Heart left ventricle (tissue), 16 donors: ENCODE measurements at regions not wholly inside any gene's neighbourhood (a gene's known extent, or its start where the extent isn't known, plus 50 kb on each side); places are given as distances from the start of the nearest gene placed in this dataset.
"Not testable (repeated sequence)": the region's sequence is repeated elsewhere in the genome, so short reads cannot be mapped to it uniquely, and the experiment has no call there.

Experiments
- ATAC-seq, 4 donors: fragments of 200-7000 bp; cut with Tn5 transposase; one replicate each; pipeline ENCODE4 v1.9.1; 2020 to 2022; ENCODE audit warnings: moderate library complexity in 4 of 4, mild to moderate bottlenecking in 3 of 4, moderate number of reproducible peaks in 1 of 4
- DNase-seq, 5 donors: peaks; one replicate each; pipeline ENCODE4 v3.0.0-alpha.2; 2020
- H3K27ac ChIP-seq, 12 donors: fragments of 200-600 bp; sonication (generic) in 4 of 12; one replicate each; pipeline versions ENCODE4 v1.5.0 to v1.8.0; 2016 to 2022; ENCODE audit warnings: mild to moderate bottlenecking in 2 of 12
- H3K27me3 ChIP-seq, 9 donors: fragments of 200-600 bp; sonication (generic) in 2 of 9; one replicate each; pipeline versions ENCODE4 v1.5.1 to v1.8.0; 2016 to 2022; ENCODE audit warnings: mild to moderate bottlenecking in 3 of 9
- H3K36me3 ChIP-seq, 9 donors: fragments of 200-600 bp; sonication (generic) in 2 of 9; one replicate each; pipeline versions ENCODE4 v1.5.0 to v1.8.0; 2018 to 2022; ENCODE audit warnings: mild to moderate bottlenecking in 2 of 9
- H3K4me1 ChIP-seq, 12 donors: fragments of 200-600 bp; sonication (generic) in 4 of 12; one replicate each; pipeline versions ENCODE4 v1.5.0 to v1.8.0; 2016 to 2022; ENCODE audit warnings: mild to moderate bottlenecking in 3 of 12
- H3K4me3 ChIP-seq, 12 donors: fragments of 200-600 bp; sonication (generic) in 4 of 12; one replicate each; pipeline versions ENCODE4 v1.5.0 to v1.8.0; 2017 to 2022; ENCODE audit warnings: mild to moderate bottlenecking in 9 of 12, moderate library complexity in 4 of 12
- H3K9me3 ChIP-seq, 12 donors: fragments of 200-600 bp; sonication (generic) in 4 of 12; one replicate each; pipeline versions ENCODE4 v1.5.0 to v1.8.0; 2016 to 2022; ENCODE audit warnings: mild to moderate bottlenecking in 1 of 12
- CTCF ChIP-seq, 12 donors: fragments of 200-600 bp; sonication (generic) in 4 of 12; IDR thresholded peaks; one replicate each; pipeline versions ENCODE4 v1.5.0 to v1.8.0; 2018 to 2022; ENCODE audit warnings: antibody characterized with exemption in 12 of 12, mild to moderate bottlenecking in 5 of 12
- POLR2A ChIP-seq, 2 donors: fragments of 450-650 bp; IDR thresholded peaks; one replicate each; pipeline ENCODE4 v1.6.1; 2017; ENCODE audit warnings: antibody characterized with exemption in 2 of 2, mild to moderate bottlenecking in 2 of 2, moderate library complexity in 2 of 2
- WGBS, 4 donors: extraction: QIAGEN DNeasy Blood & Tissue Kit in 2 of 4; methylation state at CpG; one replicate each; pipeline versions ENCODE4 v1.1.5 to v1.1.7; 2013 to 2018; 5-methylcytosine and 5-hydroxymethylcytosine counted together
- intact Hi-C, 10 donors: fragments of 100-400 bp; cut with DNase I; formaldehyde crosslinking; loops; one replicate each; pipeline versions ENCODE4 v1.11.1 to v1.14.2; 2022
- donor health status: ischemic (EF 13 %, LVEDD 7.1; RV severe dilation, severe dysfunction).
- donor health status: healthy with polysubstance abuse.
- donor health status: DM: no; HTN: yes; CAD: no.
- donor health status: DM: no; HTN: no; CAD: no.
- donor health status: ischemic (EF 25% LVEDD 6.9; RV normal size, moderate dysfunction).
- donor health status: ischemic (EF 25% LVEDD 5.7; RV mildly dilated, moderate dysfunction).
- donor health status: healthy.
- donor health status: DM: yes; HTN: yes; CAD: no.
- donor health status: ischemic (EF 35%, LVEDD 5.7; RV mildly dilated, moderate dysfunction).
- donor health status: nonischemic (EF 11% LVEDD 7.7; RV severe dilation, severe dysfunction).
- donor health status: DM: yes; HTN: yes; CAD: no.
- donor health status: PGD.
- donor health status: ischemic (EF 29% LVEDD 5.4; RV normal size, mild dysfunction).
- donor health status: nonischemic (EF 23%, LVEDD 6.1; RV moderate dilation, normal function).

DNA sequence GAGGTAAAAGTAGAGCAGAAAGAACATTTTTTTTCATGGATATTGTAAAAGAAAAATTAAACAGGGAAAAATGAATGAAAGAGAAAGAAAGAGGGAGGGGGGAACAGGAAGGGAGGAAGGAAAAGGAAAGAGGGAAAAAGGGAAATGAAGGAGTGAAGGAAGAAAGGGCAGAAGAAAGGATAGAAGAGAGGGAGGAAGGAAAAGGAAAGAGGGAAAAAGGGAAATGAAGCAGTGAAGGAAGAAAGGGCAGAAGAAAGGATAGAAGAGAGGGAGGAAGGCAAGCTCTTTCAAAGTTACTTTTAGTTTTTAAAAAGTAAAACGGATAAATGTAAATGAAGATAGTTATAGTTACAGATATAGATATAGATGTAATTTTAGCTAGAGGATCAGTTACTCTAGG lies 1676.7 kb downstream of the MRPL39 start:
- no peak overlapping the region for H3K4me3 ChIP-seq
- DNase-seq (no peak), ATAC-seq (no peak)
- H3K27ac ChIP-seq, result no peak overlapping the region
- intact Hi-C loops, result no loop called here
- 78 to 94% (median 81%) methylated on average over 1 of the region's 1 CpG for WGBS, 4 donors
- H3K4me1 ChIP-seq, result no peaks in the 10 kb centered on the region
- no peaks in the 10 kb centered on the region for H3K27me3 ChIP-seq
- TF ChIP-seq POLR2A (IDR thresholded peaks at IDR 0.05) (no peak), CTCF (IDR thresholded peaks at IDR 0.05) (no peak)
- H3K9me3 ChIP-seq, result no peaks in the 10 kb centered on the region
- H3K36me3 ChIP-seq, result no peaks in the 10 kb centered on the region

DNA sequence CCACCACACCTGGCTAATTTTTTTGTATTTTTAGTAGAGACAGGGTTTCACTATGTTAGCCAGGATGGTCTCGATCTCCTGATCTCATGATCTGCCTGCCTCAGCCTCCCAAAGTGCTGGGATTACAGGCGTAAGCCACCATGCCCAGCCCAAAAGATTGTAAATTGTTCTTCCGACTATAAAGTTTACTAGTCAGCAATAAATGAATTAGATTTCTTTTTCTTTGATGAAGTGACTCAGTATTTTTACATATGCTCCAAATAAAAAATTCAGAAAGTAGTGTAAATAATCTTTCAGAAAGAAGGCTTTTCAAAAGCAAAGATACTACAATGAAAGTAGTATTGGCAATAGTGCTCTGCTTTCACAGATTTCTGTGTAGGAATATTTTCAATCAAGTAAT lies 1680.9 kb downstream of the MRPL39 start:
- ATAC-seq, H3K27me3 ChIP-seq, H3K9me3 ChIP-seq, H3K27ac ChIP-seq, intact Hi-C loops, DNase-seq, H3K4me3 ChIP-seq, H3K4me1 ChIP-seq, H3K36me3 ChIP-seq: not testable (repeated sequence)
- WGBS, 4 donors, result 81 to 88% (median 83%) methylated on average over 3 of the region's 3 CpGs

DNA sequence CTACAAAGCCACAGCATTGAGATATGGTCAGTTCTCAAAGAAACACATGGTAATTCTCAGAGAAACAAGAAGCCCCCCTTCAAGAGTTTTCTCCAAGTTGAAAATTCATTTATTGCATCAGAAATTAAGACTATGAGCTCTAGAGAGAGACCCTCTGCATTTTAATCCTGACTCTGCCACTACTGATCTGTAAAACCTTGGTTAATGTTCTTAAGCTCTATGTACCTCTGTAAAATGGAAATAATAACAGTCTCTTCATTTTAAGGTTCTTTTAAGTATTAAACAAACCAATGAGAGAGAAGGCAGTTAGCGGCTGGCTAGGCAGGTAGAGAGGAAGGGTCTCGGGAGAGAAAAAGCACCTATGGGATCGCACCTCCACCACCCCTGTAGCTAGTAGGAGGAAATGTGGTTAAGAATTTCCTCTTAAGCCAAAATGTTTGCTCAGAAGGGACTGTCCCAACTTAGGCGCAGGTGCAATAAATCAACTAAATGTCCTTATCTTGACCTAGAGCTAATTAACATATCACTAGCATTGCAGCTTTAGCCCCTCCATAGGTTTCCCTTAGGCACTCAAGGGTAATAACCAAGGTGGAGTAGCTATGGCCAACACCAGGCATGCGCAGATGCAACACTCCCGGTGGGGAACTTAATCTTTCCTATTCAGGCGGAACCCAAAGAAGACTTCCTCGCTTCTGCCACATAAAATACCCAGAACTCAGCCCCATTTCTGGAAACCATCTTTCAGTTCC lies 1685.4 kb downstream of the MRPL39 start:
- Histone ChIP-seq H3K9me3 (peaks cover 0 to 4% (median 0%) of the 10 kb centered on the region in 12 donors), H3K36me3 (no peaks in the 10 kb centered on the region), H3K4me3 (no peak overlapping the region), H3K27me3 (no peaks in the 10 kb centered on the region), H3K27ac (no peak overlapping the region), H3K4me1 (no peaks in the 10 kb centered on the region)
- TF ChIP-seq POLR2A (IDR thresholded peaks at IDR 0.05) (no peak), CTCF (IDR thresholded peaks at IDR 0.05) (no peak)
- DNase-seq (no peak), ATAC-seq (no peak)
- WGBS, 4 donors, result 86 to 90% (median 87%) methylated on average over 8 of the region's 8 CpGs
- intact Hi-C loops, result no loop called here

GRCh38 chr21:23900727-23901126 lies 1706.6 kb downstream of the MRPL39 start:
- Histone ChIP-seq H3K27me3 (no peaks in the 10 kb centered on the region), H3K9me3 (no peaks in the 10 kb centered on the region), H3K4me1 (no peaks in the 10 kb centered on the region), H3K36me3 (no peaks in the 10 kb centered on the region), H3K27ac (no peak overlapping the region), H3K4me3 (no peak overlapping the region)
- no peak for TF ChIP-seq POLR2A (IDR thresholded peaks at IDR 0.05)
- no peak for TF ChIP-seq CTCF (IDR thresholded peaks at IDR 0.05)
- ATAC-seq (no peak), DNase-seq (no peak)
- WGBS, 4 donors, result 68 to 75% (median 72%) methylated on average over 3 of the region's 3 CpGs
- intact Hi-C loops, result no loop called here

GRCh38 chr21:23899561-23899960 lies 1707.7 kb downstream of the MRPL39 start:
- no peak for DNase-seq
- ATAC-seq, result no peak
- Histone ChIP-seq H3K4me1 (no peaks in the 10 kb centered on the region), H3K9me3 (no peaks in the 10 kb centered on the region), H3K27ac (no peak overlapping the region), H3K36me3 (no peaks in the 10 kb centered on the region), H3K27me3 (no peaks in the 10 kb centered on the region), H3K4me3 (no peak overlapping the region)
- intact Hi-C loops, result no loop called here
- TF ChIP-seq CTCF (IDR thresholded peaks at IDR 0.05), result no peak
- WGBS, 4 donors, result 81 to 96% (median 86%) methylated on average over 2 of the region's 2 CpGs
